Tibial nerve (tissue), 4 donors: ENCODE measurements at regions not wholly inside any gene's neighbourhood (a gene's known extent, or its start where the extent isn't known, plus 50 kb on each side); places are given as distances from the start of the nearest gene placed in this dataset.

Source experiments
- DNase-seq, 2 donors: peaks; one replicate each; pipeline ENCODE4 v3.0.0-alpha.2; 2019; ENCODE audit warnings: low spot score in 2 of 2
- H3K27ac ChIP-seq, 4 donors: fragments of 200-600 bp; sonication (generic) in 3 of 4; one replicate each; pipeline ENCODE4 v1.5.1; 2017 to 2019; ENCODE audit warnings: mild to moderate bottlenecking in 1 of 4
- H3K27me3 ChIP-seq, 2 donors: fragments of 200-600 bp; sonication (generic) in 1 of 2; one replicate each; pipeline versions ENCODE4 v1.5.1 to v1.6.0; 2017 to 2019
- H3K36me3 ChIP-seq, 3 donors: fragments of 200-600 bp; sonication (generic); one replicate each; pipeline ENCODE4 v1.5.1; 2018 to 2019
- H3K4me1 ChIP-seq, 4 donors: fragments of 200-600 bp; sonication (generic) in 3 of 4; one replicate each; pipeline ENCODE4 v1.5.1; 2017 to 2019
- H3K4me3 ChIP-seq, 4 donors: fragments of 200-600 bp; sonication (generic) in 3 of 4; one replicate each; pipeline ENCODE4 v1.5.1; 2017 to 2019; ENCODE audit warnings: mild to moderate bottlenecking in 1 of 4, moderate library complexity in 1 of 4
- H3K9me3 ChIP-seq, 4 donors: fragments of 200-600 bp; sonication (generic) in 3 of 4; one replicate each; pipeline ENCODE4 v1.5.1; 2017 to 2019
- CTCF ChIP-seq, 5 experiments: fragments of 200-600 bp in 3 of 5; fragments of 450-650 bp in 2 of 5; sonication (generic) in 3 of 5; IDR thresholded peaks; one replicate each; pipeline ENCODE4 v1.5.1; 2016 to 2019; ENCODE audit warnings: antibody characterized with exemption in 5 of 5, mild to moderate bottlenecking in 3 of 5, moderate library complexity in 2 of 5
- EP300 ChIP-seq, 2 donors: sonication (generic); formaldehyde crosslinking; IDR thresholded peaks; one replicate each; pipeline ENCODE4 v1.6.1; 2017; ENCODE audit warnings: antibody characterized with exemption in 2 of 2, mild to moderate bottlenecking in 1 of 2
- POLR2A ChIP-seq, 2 donors: fragments of 450-650 bp; IDR thresholded peaks; one replicate each; pipeline ENCODE4 v1.6.1; 2017; ENCODE audit warnings: antibody characterized with exemption in 2 of 2, mild to moderate bottlenecking in 2 of 2, moderate library complexity in 2 of 2
- WGBS, 2 donors: methylation state at CpG; one replicate each; pipeline ENCODE4 v1.1.5; 2018; 5-methylcytosine and 5-hydroxymethylcytosine counted together

DNA sequence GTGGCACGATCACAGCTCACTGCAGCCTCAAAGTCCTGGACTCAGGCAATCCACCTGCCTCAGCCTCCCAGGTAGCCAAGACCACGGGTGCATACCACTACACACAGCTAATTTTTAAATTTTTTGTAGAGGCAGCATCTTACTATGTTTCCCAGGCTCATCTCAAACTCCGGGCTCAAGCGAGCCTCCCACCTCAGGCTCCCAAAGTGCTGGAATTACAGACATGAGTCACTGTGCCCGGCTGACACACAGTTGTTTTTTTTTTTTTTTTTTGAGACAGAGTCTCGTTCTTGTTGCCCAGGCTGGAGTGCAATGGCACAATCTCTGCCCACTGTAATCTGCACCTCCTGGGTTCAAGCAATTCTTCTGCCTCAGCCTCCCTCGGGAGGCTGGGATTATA, 70.1 kb upstream of the CNOT6 start:
- Histone ChIP-seq H3K4me1 (peaks cover 0 to 4% (median 2%) of the 10 kb centered on the region in 4 donors), H3K27ac (no peak overlapping the region), H3K4me3 (no peak overlapping the region), H3K27me3 (no peaks in the 10 kb centered on the region), H3K9me3 (no peaks in the 10 kb centered on the region), H3K36me3 (no peaks in the 10 kb centered on the region)
- no peak for DNase-seq
- TF ChIP-seq EP300 (IDR thresholded peaks at IDR 0.05): no peak
- no peak for TF ChIP-seq POLR2A (IDR thresholded peaks at IDR 0.05)
- no peak for TF ChIP-seq CTCF (IDR thresholded peaks at IDR 0.05)
- 72 to 79% methylated on average over 7 of the region's 7 CpGs for WGBS, 2 donors

- Histone ChIP-seq H3K9me3 (peaks cover 0 to 12% (median 0%) of the 10 kb centered on the region in 4 donors), H3K27me3 (no peaks in the 10 kb centered on the region), H3K4me3 (no peak overlapping the region), H3K27ac (no peak overlapping the region), H3K36me3 (no peaks in the 10 kb centered on the region), H3K4me1 (peaks cover 0 to 2% (median under 1%) of the 10 kb centered on the region in 4 donors)
- DNase-seq: no peak
- 82% methylated on average over 8 of the region's 8 CpGs for WGBS, 2 donors
- TF ChIP-seq CTCF (IDR thresholded peaks at IDR 0.05): no peak
- no peak for TF ChIP-seq POLR2A (IDR thresholded peaks at IDR 0.05)
- no peak for TF ChIP-seq EP300 (IDR thresholded peaks at IDR 0.05)
Measured at GRCh38 chr5:180428598-180428997, 65.6 kb upstream of the CNOT6 start.

GRCh38 chr5:180431932-180432331, 62.2 kb upstream of the CNOT6 start:
- WGBS, 2 donors: 89% methylated on average over 25 to 27 of the region's 27 CpGs
- H3K27me3 ChIP-seq: no peaks in the 10 kb centered on the region
- H3K4me3 ChIP-seq: no peak overlapping the region
- TF ChIP-seq EP300 (IDR thresholded peaks at IDR 0.05) (no peak), POLR2A (IDR thresholded peaks at IDR 0.05) (no peak)
- H3K9me3 ChIP-seq: peaks cover 0 to 12% (median 0%) of the 10 kb centered on the region in 4 donors
- H3K4me1 ChIP-seq: no peaks in the 10 kb centered on the region
- H3K36me3 ChIP-seq: no peaks in the 10 kb centered on the region
- no peak overlapping the region for H3K27ac ChIP-seq
- DNase-seq: no peak

DNA sequence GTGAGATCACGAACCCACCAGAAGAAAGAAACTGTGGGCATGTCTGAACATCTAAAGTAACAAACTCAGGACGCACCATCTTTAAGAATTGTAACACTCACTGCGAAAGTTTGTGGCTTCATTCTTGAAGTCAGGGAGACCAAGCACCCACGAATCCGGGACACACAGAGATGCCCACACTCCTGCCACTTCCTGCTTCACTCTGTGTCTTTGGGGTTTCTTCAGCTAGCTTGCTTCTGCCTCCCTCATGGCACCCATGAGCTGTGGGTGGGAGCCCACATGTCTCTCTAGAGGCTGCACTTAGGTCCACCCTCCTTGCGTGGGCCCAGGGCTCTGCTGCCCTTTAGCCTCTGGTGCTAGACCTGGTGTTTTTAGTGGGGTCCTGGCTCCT, 61.2 kb upstream of the CNOT6 start:
- Histone ChIP-seq H3K4me1 (no peaks in the 10 kb centered on the region), H3K4me3 (no peak overlapping the region), H3K27ac (no peak overlapping the region), H3K27me3 (no peaks in the 10 kb centered on the region), H3K9me3 (peaks cover 0 to 12% (median 0%) of the 10 kb centered on the region in 4 donors), H3K36me3 (no peaks in the 10 kb centered on the region)
- no peak for DNase-seq
- TF ChIP-seq EP300 (IDR thresholded peaks at IDR 0.05) (no peak), POLR2A (IDR thresholded peaks at IDR 0.05) (no peak), CTCF (IDR thresholded peaks at IDR 0.05) (no peak)
- WGBS, 2 donors: 72 to 78% methylated on average over 6 of the region's 6 CpGs

- DNase-seq: no peak
- peaks cover 0 to 26% (median 0%) of the 10 kb centered on the region in 4 donors for H3K9me3 ChIP-seq
- 89 to 90% methylated on average over 3 to 5 of the region's 7 CpGs for WGBS, 2 donors
- peaks cover 0 to 5% (median 0%) of the 10 kb centered on the region in 4 donors for H3K4me1 ChIP-seq
- H3K4me3 ChIP-seq: no peak overlapping the region
- H3K27ac ChIP-seq: no peak overlapping the region
- H3K36me3 ChIP-seq: no peaks in the 10 kb centered on the region
- TF ChIP-seq POLR2A (IDR thresholded peaks at IDR 0.05): no peak
- TF ChIP-seq EP300 (IDR thresholded peaks at IDR 0.05): no peak
- TF ChIP-seq CTCF (IDR thresholded peaks at IDR 0.05): no peak
- H3K27me3 ChIP-seq: no peaks in the 10 kb centered on the region
Measured at GRCh38 chr5:180435594-180435993, 58.6 kb upstream of the CNOT6 start.

DNA sequence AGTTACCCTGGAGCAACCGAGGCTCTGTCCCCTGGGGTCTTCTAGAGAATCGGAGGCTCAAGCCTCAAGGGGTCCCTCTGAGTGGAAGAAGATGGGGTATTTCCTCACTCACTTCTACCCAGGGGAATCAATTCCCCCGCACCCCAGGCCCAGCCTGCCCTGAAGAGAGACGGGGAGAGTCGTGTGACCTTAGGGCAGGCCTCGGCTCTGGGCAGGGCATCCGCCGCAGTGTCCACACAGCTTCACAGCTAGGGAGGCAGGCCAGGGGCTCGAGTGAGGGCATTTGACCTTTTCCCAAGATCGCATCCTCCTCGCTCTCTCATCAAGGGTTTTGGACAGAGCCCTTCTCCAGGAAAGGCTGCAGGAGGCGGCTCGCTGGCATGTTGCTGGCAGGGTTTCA, 57.9 kb upstream of the CNOT6 start:
- Histone ChIP-seq H3K27me3 (no peaks in the 10 kb centered on the region), H3K36me3 (no peaks in the 10 kb centered on the region), H3K9me3 (peaks cover 0 to 26% (median 0%) of the 10 kb centered on the region in 4 donors), H3K4me1 (peaks cover 0 to 5% (median 0%) of the 10 kb centered on the region in 4 donors), H3K27ac (no peak overlapping the region), H3K4me3 (no peak overlapping the region)
- WGBS, 2 donors: 62 to 73% methylated on average over 11 to 13 of the region's 13 CpGs
- TF ChIP-seq EP300 (IDR thresholded peaks at IDR 0.05) (no peak), CTCF (IDR thresholded peaks at IDR 0.05) (no peak), POLR2A (IDR thresholded peaks at IDR 0.05) (no peak)
- no peak for DNase-seq
